Ovary (tissue), 3 donors: ENCODE measurements at regions not wholly inside any gene's neighbourhood (a gene's known extent, or its start where the extent isn't known, plus 50 kb on each side); places are given as distances from the start of the nearest gene placed in this dataset.

ENCODE experiments used
- EP300 ChIP-seq: sonication (generic); formaldehyde crosslinking; IDR thresholded peaks from one replicate; pipeline ENCODE4 v1.6.1; 2017; ENCODE audit warnings: antibody characterized with exemption
- POLR2A ChIP-seq: fragments of 450-650 bp; IDR thresholded peaks from one replicate; pipeline ENCODE4 v1.6.1; 2017; ENCODE audit warnings: antibody characterized with exemption, mild to moderate bottlenecking, moderate library complexity
- TF ChIP-seq, protein P1 (sequence below), 3 donors: fragments of 450-650 bp in 2 of 3; fragments of 200-600 bp in 1 of 3; IDR thresholded peaks; one replicate each; pipeline versions ENCODE4 v1.5.1 to v1.8.0; 2016 to 2022; ENCODE audit warnings: antibody characterized with exemption in 3 of 3, mild to moderate bottlenecking in 1 of 3
- donor health status: DM: no; HTN: no; CAD: no.

DNA sequence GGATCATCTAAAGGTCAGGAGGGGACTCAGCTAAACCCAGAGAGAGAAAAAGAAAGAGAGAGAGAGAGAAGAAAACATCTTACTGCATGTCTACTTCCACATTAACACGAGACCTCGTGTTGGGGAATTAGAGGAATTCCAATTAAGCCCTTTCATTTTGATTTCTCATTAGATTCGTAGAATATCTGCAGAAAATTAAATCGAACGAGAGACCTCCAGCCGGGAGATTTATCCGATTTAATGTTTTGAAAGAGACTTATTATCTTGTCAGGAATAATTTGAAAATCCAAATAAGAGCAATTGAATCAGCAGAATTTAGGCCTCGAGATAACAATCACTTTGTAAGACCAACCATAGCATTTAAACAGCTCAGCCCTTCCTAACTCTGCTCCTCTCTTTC lies 175.6 kb downstream of the ABCC12 start:
- TF ChIP-seq POLR2A, result no peak
- TF ChIP-seq, protein P1, sequence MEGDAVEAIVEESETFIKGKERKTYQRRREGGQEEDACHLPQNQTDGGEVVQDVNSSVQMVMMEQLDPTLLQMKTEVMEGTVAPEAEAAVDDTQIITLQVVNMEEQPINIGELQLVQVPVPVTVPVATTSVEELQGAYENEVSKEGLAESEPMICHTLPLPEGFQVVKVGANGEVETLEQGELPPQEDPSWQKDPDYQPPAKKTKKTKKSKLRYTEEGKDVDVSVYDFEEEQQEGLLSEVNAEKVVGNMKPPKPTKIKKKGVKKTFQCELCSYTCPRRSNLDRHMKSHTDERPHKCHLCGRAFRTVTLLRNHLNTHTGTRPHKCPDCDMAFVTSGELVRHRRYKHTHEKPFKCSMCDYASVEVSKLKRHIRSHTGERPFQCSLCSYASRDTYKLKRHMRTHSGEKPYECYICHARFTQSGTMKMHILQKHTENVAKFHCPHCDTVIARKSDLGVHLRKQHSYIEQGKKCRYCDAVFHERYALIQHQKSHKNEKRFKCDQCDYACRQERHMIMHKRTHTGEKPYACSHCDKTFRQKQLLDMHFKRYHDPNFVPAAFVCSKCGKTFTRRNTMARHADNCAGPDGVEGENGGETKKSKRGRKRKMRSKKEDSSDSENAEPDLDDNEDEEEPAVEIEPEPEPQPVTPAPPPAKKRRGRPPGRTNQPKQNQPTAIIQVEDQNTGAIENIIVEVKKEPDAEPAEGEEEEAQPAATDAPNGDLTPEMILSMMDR (IDR thresholded peaks at IDR 0.05), result no peak
- no peak for TF ChIP-seq EP300
